Liver (tissue), 8 donors: ENCODE measurements at regions not wholly inside any gene's neighbourhood (a gene's known extent, or its start where the extent isn't known, plus 50 kb on each side); places are given as distances from the start of the nearest gene placed in this dataset.

Experiments
- DNase-seq: peaks from one replicate; pipeline ENCODE4 v3.0.0-alpha.2; 2017; ENCODE audit warnings: low spot score
- H3K27ac ChIP-seq, 2 donors: one replicate each; pipeline ENCODE4 v1.7.0; 2013; ENCODE audit warnings: inconsistent platforms in 2 of 2, low read length in 2 of 2, control low read depth in 1 of 2, low read depth in 1 of 2, mild to moderate bottlenecking in 1 of 2
- H3K27me3 ChIP-seq, 4 donors: one replicate each; pipeline versions ENCODE4 v1.6.1 to v1.7.0; 2013; ENCODE audit warnings: low read length in 3 of 4, inconsistent platforms in 1 of 4, mild to moderate bottlenecking in 1 of 4, moderate library complexity in 1 of 4; ENCODE audit not compliant: control insufficient read depth in 4 of 4, insufficient read depth in 4 of 4
- H3K36me3 ChIP-seq, 4 donors: one replicate each; pipeline versions ENCODE4 v1.6.1 to v1.7.0; 2013; ENCODE audit warnings: low read length in 3 of 4, mild to moderate bottlenecking in 3 of 4, low read depth in 1 of 4, moderate library complexity in 1 of 4; ENCODE audit not compliant: control insufficient read depth in 4 of 4, insufficient read depth in 3 of 4
- H3K4me1 ChIP-seq, 4 donors: one replicate each; pipeline versions ENCODE4 v1.6.1 to v1.7.0; 2013; ENCODE audit warnings: low read length in 3 of 4, mild to moderate bottlenecking in 3 of 4, moderate library complexity in 1 of 4; ENCODE audit not compliant: control insufficient read depth in 4 of 4, insufficient read depth in 4 of 4
- H3K4me3 ChIP-seq, 3 donors: one replicate each; pipeline versions ENCODE4 v1.6.1 to v1.7.0; 2013; ENCODE audit warnings: low read length in 3 of 3, control low read depth in 1 of 3, low read depth in 1 of 3, mild to moderate bottlenecking in 1 of 3
- H3K9ac ChIP-seq, 2 donors: one replicate each; pipeline ENCODE4 v1.7.0; 2013; ENCODE audit warnings: low read length in 2 of 2, mild to moderate bottlenecking in 2 of 2, moderate library complexity in 2 of 2, control low read depth in 1 of 2, low read depth in 1 of 2
- H3K9me3 ChIP-seq, 4 donors: one replicate each; pipeline versions ENCODE4 v1.6.1 to v1.7.0; 2013; ENCODE audit warnings: low read length in 3 of 4; ENCODE audit not compliant: control insufficient read depth in 4 of 4
- EGR1 ChIP-seq, 2 donors: IDR thresholded peaks; 2 replicates each; pipeline ENCODE4 v1.6.1; 2016 to 2018; ENCODE audit warnings: antibody characterized with exemption in 2 of 2, low read depth in 2 of 2
- FOXA1 ChIP-seq: IDR thresholded peaks from 2 replicates; pipeline ENCODE4 v1.6.1; 2016; ENCODE audit warnings: antibody characterized with exemption
- FOXA2 ChIP-seq: IDR thresholded peaks from 2 replicates; pipeline ENCODE4 v1.6.1; 2016; ENCODE audit warnings: antibody characterized with exemption
- GABPA ChIP-seq, 2 donors: IDR thresholded peaks in 1 of 2; conservative IDR thresholded peaks in 1 of 2; 2 replicates each; pipeline ENCODE4 v1.6.1; 2016; ENCODE audit warnings: antibody characterized with exemption in 2 of 2, mild to moderate bottlenecking in 1 of 2, moderate library complexity in 1 of 2
- HNF4A ChIP-seq, 2 donors: conservative IDR thresholded peaks; 2 replicates each; pipeline ENCODE4 v1.6.1; 2016; ENCODE audit warnings: antibody characterized with exemption in 2 of 2, mild to moderate bottlenecking in 2 of 2
- HNF4G ChIP-seq: IDR thresholded peaks from 2 replicates; pipeline ENCODE4 v1.6.1; 2016; ENCODE audit warnings: antibody characterized with exemption
- JUND ChIP-seq, 2 donors: IDR thresholded peaks; 2 replicates each; pipeline ENCODE4 v1.6.1; 2016; ENCODE audit warnings: antibody characterized with exemption in 2 of 2
- NR2F2 ChIP-seq: IDR thresholded peaks from 2 replicates; pipeline ENCODE4 v1.6.1; 2016; ENCODE audit warnings: antibody characterized with exemption
- RXRA ChIP-seq, 2 donors: IDR thresholded peaks; 2 replicates each; pipeline ENCODE4 v1.6.1; 2017 to 2018; ENCODE audit warnings: antibody characterized with exemption in 2 of 2, mild to moderate bottlenecking in 1 of 2
- SP1 ChIP-seq: IDR thresholded peaks from 2 replicates; pipeline ENCODE4 v1.6.1; 2018; ENCODE audit warnings: antibody characterized with exemption, mild to moderate bottlenecking
- TAF1 ChIP-seq: conservative IDR thresholded peaks from 2 replicates; pipeline ENCODE4 v1.6.1; 2016; ENCODE audit warnings: antibody characterized with exemption, mild to moderate bottlenecking
- YY1 ChIP-seq: IDR thresholded peaks from 2 replicates; pipeline ENCODE4 v1.6.1; 2016; ENCODE audit warnings: antibody characterized with exemption, mild to moderate bottlenecking
- WGBS: extraction: QIAGEN DNeasy Blood & Tissue Kit; methylation state at CpG from one replicate; pipeline ENCODE4 v1.1.7; 2013; 5-methylcytosine and 5-hydroxymethylcytosine counted together
- TF ChIP-seq, protein P1 (sequence below): fragments of 150-350 bp; IDR thresholded peaks from 2 replicates; pipeline ENCODE4 v1.5.1; 2017; ENCODE audit warnings: improper control_type of control experiment, low read depth, low read length; ENCODE audit not compliant: missing input control
- TF ChIP-seq, protein P2 (sequence below): IDR thresholded peaks from 2 replicates; pipeline ENCODE4 v1.6.1; 2016; ENCODE audit warnings: antibody characterized with exemption, mild to moderate bottlenecking
- TF ChIP-seq, protein P3 (sequence below): IDR thresholded peaks from 2 replicates; pipeline ENCODE4 v1.6.1; 2016; ENCODE audit warnings: antibody characterized with exemption
- donor health status: healthy.
- donor health status: healthy.
- donor health status: healthy.
- donor health status: healthy.
- donor health status: healthy.

DNA sequence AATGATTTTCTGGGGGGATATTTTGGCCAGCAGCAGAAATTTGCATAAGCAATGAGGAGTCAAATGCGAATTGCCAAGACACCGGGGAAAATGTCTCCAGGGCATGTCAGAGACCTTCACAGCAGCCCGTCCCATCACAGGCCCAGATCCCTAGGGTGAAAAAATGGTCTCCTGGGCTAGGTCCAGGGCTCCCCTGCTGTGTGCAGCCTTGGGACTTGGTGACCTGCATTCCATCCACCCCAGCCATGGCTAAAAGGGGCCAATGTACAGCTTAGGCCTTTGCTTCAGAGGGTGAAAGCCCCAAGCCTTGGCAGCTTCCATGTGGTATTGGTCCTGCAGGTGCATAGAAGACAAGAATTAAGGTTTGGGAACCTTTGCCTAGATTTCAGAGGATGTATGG is 534.5 kb upstream of the MEF2C start (continued):
- no peak for TF ChIP-seq HNF4A (conservative IDR thresholded peaks at IDR 0.05)
- no peak for TF ChIP-seq RXRA (IDR thresholded peaks at IDR 0.05)
- no peak for TF ChIP-seq GABPA (IDR thresholded peaks at IDR 0.05 in 1 of 2, conservative IDR thresholded peaks at IDR 0.05 in 1 of 2)
- TF ChIP-seq FOXA1 = no peak
- no peak for TF ChIP-seq FOXA2

DNA sequence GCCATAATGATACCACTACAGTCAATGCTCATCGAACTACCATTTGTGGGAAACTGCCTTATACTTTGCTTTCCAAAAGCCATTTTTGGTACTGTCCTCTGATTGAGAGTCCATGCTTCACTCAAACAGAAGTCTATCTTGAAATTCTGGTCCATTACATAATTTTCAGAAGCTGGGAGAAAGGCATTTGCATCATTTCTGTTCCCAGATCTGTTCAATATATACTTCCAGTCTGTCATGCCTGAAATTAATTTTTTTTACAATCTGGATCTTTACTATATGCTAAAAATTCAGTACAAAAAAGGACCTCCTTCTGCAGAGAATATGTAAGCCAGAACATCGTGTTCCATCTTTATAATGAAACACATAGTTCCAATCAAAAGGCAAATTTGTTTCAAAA is 528.9 kb upstream of the MEF2C start:
- TF ChIP-seq GABPA (IDR thresholded peaks at IDR 0.05 in 1 of 2, conservative IDR thresholded peaks at IDR 0.05 in 1 of 2) (no peak), EGR1 (IDR thresholded peaks at IDR 0.05; ENCODE audit: low read depth in 2 of 2) (no peak), RXRA (IDR thresholded peaks at IDR 0.05) (no peak), FOXA2 (no peak), SP1 (no peak), TAF1 (no peak), HNF4G (no peak), HNF4A (conservative IDR thresholded peaks at IDR 0.05) (no peak)
- TF ChIP-seq, protein P1, sequence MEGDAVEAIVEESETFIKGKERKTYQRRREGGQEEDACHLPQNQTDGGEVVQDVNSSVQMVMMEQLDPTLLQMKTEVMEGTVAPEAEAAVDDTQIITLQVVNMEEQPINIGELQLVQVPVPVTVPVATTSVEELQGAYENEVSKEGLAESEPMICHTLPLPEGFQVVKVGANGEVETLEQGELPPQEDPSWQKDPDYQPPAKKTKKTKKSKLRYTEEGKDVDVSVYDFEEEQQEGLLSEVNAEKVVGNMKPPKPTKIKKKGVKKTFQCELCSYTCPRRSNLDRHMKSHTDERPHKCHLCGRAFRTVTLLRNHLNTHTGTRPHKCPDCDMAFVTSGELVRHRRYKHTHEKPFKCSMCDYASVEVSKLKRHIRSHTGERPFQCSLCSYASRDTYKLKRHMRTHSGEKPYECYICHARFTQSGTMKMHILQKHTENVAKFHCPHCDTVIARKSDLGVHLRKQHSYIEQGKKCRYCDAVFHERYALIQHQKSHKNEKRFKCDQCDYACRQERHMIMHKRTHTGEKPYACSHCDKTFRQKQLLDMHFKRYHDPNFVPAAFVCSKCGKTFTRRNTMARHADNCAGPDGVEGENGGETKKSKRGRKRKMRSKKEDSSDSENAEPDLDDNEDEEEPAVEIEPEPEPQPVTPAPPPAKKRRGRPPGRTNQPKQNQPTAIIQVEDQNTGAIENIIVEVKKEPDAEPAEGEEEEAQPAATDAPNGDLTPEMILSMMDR = no peak
- TF ChIP-seq, protein P2, sequence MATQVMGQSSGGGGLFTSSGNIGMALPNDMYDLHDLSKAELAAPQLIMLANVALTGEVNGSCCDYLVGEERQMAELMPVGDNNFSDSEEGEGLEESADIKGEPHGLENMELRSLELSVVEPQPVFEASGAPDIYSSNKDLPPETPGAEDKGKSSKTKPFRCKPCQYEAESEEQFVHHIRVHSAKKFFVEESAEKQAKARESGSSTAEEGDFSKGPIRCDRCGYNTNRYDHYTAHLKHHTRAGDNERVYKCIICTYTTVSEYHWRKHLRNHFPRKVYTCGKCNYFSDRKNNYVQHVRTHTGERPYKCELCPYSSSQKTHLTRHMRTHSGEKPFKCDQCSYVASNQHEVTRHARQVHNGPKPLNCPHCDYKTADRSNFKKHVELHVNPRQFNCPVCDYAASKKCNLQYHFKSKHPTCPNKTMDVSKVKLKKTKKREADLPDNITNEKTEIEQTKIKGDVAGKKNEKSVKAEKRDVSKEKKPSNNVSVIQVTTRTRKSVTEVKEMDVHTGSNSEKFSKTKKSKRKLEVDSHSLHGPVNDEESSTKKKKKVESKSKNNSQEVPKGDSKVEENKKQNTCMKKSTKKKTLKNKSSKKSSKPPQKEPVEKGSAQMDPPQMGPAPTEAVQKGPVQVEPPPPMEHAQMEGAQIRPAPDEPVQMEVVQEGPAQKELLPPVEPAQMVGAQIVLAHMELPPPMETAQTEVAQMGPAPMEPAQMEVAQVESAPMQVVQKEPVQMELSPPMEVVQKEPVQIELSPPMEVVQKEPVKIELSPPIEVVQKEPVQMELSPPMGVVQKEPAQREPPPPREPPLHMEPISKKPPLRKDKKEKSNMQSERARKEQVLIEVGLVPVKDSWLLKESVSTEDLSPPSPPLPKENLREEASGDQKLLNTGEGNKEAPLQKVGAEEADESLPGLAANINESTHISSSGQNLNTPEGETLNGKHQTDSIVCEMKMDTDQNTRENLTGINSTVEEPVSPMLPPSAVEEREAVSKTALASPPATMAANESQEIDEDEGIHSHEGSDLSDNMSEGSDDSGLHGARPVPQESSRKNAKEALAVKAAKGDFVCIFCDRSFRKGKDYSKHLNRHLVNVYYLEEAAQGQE = no peak
- TF ChIP-seq, protein P3, sequence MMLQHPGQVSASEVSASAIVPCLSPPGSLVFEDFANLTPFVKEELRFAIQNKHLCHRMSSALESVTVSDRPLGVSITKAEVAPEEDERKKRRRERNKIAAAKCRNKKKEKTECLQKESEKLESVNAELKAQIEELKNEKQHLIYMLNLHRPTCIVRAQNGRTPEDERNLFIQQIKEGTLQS = no peak
- Histone ChIP-seq H3K36me3 (no peaks in the 10 kb centered on the region), H3K27ac (no peak overlapping the region), H3K9ac (no peak overlapping the region), H3K27me3 (peaks cover 0 to 2% (median 0%) of the 10 kb centered on the region in 4 donors), H3K4me3 (no peak overlapping the region), H3K9me3 (no peaks in the 10 kb centered on the region), H3K4me1 (no peaks in the 10 kb centered on the region)
- WGBS = 88% methylated on average over 2 of the region's 2 CpGs
- no peak for DNase-seq

DNA sequence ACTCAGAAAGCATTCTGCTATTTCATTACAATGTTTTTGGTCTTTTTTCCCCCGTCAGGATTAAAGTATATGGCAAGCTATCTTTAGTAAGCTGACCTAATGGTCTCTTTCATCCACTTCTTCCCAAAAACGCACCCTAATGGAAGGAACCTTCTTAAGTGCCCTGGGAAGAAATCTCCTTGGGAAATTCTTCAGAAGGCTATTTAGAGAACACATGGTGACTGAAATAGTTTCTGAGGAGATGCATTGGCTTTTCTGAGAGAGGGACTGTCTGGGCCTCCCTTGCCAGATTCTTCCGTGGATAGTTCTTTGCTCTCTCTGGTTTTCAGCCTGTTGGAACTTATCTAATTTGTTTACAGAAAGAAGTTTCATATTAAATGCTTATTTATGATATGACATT is 524.1 kb upstream of the MEF2C start:
- no peak overlapping the region for H3K9ac ChIP-seq
- peaks cover 0 to 2% (median 0%) of the 10 kb centered on the region in 4 donors for H3K27me3 ChIP-seq
- WGBS = 72% methylated on average over 3 of the region's 3 CpGs
- no peaks in the 10 kb centered on the region for H3K9me3 ChIP-seq
- TF ChIP-seq HNF4A (conservative IDR thresholded peaks at IDR 0.05) (no peak), JUND (IDR thresholded peaks at IDR 0.05) (no peak), NR2F2 (no peak), SP1 (no peak), FOXA2 (no peak), YY1 (no peak)
- H3K27ac ChIP-seq = no peak overlapping the region
- H3K36me3 ChIP-seq = no peaks in the 10 kb centered on the region
- H3K4me3 ChIP-seq = no peak overlapping the region
- DNase-seq = no peak
- no peaks in the 10 kb centered on the region for H3K4me1 ChIP-seq
